HG02981 (cell line): ENCODE measurements at regions not wholly inside any gene's neighbourhood (a gene's known extent, or its start where the extent isn't known, plus 50 kb on each side); places are given as distances from the start of the nearest gene placed in this dataset.

Experiments used
- ATAC-seq: cut with Tn5 transposase; IDR thresholded peaks from one replicate; pipeline ENCODE4 v1.9.1; 2021; ENCODE audit warnings: mild to moderate bottlenecking, moderate library complexity; ENCODE audit not compliant: unreplicated experiment

DNA sequence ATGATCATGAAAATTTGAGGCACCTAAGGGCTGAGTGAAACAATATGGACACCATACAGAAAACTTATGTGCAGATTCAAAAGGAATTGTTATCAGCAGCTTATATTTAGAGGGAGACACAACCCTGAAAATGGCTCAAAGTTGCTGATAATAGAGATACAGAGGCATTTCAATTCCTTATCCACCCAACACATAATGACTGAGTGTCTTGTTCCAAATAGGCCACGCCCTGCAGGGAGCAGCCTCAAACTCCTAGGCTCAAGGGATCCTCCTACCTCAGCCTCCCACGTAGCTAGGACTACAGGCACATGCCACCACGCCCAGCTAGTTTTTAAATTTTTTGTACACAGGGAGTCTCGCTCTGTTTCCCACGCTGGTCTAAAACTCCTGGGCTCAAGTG, 79.0 kb downstream of the LBH start:
- no peak for ATAC-seq

GRCh38 chr2:30310955-30311354, 79.6 kb downstream of the LBH start:
- ATAC-seq, result no peak

GRCh38 chr2:30311711-30312110, 80.4 kb downstream of the LBH start:
- no peak for ATAC-seq

DNA sequence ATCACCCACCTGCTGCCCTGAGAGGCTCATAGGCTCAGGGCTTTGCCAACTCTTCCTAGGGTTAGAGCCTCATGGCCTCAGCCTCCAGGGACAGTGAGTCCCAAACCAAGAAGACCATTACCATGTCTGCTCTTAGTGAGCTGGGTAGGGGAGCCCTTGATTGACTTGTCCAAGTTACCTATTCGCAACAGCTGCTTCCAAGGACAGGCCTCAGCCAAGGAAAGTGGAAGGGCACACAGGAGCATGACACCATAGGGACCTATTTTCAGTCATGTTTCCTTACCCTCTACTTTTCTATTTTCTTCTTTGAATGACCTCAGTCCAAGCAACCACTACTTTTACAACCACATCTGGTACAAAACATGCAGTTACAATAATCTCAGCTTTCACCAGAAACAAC, 81.6 kb downstream of the LBH start:
- ATAC-seq, result no peak

DNA sequence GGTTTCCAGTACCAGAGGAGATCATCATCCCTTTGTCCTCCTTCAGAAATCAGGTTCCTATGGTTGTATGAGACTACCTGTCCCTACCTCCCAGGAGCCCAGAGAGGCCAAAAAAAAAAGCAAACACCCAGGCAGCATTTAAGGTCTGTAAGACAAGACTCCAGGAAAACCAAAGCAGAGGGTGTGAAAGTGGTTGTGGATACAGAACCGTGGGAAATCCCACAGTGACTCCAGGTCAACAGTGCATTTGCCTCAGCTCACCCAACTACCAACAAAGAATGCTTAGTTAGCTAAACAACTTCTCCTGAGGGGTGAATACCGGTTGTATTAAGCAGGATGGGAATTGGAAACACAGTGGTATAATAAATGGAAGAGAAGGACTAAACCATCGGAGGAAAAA, 83.6 kb downstream of the LBH start:
- no peak for ATAC-seq

DNA sequence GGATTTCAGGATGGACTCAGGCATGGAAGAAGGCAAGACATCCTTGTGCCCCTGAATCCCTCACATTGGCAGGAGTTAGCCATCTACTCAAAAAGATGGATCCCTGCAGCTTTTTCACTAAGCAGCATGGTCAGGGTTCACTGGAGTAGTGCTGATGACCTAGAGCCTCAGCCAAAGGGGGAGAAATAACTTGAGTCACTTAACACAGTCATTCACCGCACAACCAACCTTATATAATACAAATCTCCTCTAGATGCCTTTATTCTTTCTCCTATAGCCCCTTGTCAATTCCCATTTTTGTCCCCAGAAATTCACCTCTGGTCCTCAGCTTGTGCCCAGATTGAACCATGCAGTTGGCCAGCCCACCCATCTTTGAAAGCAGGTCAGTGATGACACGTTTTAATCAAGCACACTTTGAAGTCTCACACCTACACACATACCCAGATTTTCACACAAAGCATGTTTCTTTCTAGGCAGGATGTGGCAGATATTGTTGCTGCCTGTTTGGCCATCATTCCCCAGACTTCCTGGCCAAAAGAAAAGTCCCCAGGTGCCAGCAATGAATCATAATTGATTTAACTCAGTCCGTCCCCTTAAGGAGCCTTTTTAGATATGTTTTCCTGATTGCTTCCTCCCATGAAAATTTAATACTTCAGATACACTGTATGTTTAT, 84.2 kb downstream of the LBH start:
- no peak for ATAC-seq

- no peak for ATAC-seq
These were observed 85.1 kb downstream of the LBH start for GRCh38 chr2:30316408-30316807.

DNA sequence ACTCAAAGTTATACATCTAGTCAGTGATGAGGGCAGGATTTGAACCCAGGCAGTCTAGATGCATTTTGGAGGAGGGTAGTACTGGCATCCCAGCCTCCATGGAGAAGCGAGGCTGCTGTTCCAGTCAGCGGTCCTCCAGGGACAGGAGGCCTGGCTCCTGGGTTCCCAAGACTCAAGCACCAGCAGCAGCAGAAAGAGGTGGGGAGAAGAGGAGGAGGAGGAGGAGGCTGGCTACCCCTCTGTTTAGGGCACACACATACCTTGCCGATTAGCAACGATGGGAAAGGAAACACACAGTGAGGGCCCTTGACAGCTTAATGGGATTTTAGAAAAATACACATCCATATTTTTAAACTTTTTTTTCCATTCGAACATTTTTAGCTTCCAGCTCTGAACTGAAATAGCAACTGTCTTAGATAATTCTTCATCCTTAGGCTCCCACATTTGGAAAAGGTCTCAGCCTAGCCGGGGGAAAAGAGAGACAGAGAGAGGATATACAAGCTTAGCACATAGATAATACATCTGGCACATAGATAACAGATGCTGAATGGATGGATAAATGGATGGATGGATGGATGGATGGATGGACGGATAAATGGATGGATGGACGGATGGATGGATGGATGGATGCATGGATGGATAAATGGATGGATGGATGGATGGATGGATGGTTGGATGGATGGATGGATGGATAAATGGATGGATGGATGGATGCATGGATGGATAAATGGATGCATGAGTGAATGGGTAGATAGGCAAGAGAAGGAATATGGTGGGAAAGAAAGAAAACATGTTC, 87.9 kb downstream of the LBH start:
- ATAC-seq, result no peak

GRCh38 chr2:30321466-30321865, 90.1 kb downstream of the LBH start:
- ATAC-seq, result no peak

GRCh38 chr2:30323499-30323898, 92.2 kb downstream of the LBH start:
- no peak for ATAC-seq

DNA sequence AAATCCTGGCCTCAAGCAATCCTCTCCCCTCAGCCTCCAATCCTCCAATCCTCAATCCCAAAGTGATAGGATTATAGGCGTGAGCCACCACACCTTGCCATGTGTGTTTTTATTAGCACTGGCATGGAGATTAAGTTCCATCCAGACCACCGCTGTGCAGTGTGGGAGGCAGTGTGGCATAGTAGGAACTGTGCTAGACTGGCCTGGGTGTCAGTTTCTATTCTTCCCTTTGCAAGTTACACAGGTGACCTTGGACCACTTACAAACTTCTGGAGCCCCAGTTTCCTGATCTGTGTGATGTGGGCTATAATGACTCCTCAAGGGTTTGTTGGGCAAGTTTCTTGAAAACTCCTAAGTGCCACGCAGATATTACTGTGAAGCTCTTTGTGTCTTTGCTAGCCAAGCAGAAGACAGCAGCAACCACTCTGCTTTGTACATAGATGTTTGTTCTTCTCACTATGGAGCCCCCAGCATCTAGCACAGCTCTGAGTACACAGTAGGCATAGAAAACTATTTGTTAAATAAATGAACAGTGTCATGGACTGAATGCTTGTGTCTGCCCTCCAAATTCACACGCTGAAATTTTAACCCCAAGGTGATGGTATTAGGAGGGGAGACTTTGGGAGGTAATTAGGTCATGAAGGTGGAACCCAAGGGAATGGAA, 93.0 kb downstream of the LBH start:
- no peak for ATAC-seq

GRCh38 chr2:30325600-30326328, 94.4 kb downstream of the LBH start:
- ATAC-seq, result no peak

DNA sequence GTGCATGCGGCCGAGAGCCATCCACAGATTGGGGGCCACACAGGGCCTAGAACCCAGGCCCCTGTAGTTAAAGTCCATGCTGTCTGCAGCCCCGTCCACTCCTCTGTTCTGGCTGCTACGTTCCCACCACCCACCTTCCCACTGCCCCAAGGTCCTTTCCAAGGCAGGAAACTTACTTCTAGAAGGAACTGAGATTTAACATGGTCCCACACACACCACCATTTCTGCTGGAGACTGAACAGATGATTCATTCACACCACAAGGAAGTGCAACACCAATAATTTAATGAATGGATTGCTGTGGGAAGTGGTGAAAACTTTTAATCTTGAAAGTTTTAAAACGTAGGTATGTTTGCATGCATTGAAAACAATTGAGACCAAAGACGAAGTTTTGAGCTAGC, 95.2 kb downstream of the LBH start:
- no peak for ATAC-seq

- ATAC-seq, result no peak
These were observed 99.7 kb downstream of the LBH start for GRCh38 chr2:30331038-30331437.

DNA sequence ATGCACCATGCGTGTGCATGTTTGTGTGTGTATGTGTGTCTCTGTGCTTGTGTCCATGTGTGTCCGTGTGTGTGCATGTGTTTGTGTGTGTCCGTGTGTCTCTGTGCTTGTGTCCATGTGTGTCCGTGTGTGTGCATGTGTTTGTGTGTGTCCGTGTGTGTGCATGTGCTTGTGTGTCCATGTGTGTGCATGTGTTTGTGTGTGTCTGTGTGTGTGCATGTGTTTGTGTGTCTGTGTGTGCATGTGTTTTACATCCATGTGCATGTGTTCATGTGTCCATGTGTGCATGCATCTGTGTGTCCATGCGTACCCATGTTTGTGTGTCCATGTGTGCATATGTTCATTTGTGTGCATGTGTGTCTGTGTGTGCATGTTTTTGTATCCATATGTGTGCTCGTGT, 100.5 kb downstream of the LBH start:
- ATAC-seq, result no peak

DNA sequence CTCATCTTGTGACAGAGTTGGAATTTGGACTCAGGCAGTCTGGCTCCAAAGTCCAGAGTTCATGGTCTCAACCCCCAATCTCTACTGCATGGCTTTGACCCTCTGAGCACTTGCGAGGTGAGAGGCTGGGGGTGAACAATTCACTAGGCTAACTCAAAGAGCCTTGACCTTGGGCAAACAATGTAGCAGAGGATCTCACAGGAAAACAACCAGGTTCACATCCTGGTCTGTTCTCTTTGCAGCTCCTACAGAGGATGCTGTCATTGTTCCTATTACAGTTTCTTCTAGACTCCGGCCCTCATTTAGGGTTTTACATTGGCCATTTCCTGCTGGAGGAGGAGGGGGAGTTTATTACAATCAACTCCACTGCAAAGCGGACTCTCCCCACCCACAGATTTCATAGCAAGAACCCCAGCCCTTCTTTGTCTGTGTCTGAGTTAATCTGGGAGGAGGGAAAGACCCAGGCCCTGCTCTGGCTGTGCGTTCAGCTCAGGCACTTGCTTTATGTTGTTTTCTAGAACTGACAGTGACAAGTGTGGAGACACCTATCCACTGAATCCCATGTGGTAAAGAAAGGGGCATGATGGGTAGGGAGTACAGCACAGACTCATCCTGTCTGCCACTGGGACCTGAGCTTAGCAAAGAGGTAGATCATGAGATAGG, 101.6 kb downstream of the LBH start:
- ATAC-seq, result no peak

- no peak for ATAC-seq
These were observed 103.5 kb downstream of the LBH start for GRCh38 chr2:30334762-30335363.

GRCh38 chr2:30336084-30336483, 104.8 kb downstream of the LBH start:
- ATAC-seq, result no peak

DNA sequence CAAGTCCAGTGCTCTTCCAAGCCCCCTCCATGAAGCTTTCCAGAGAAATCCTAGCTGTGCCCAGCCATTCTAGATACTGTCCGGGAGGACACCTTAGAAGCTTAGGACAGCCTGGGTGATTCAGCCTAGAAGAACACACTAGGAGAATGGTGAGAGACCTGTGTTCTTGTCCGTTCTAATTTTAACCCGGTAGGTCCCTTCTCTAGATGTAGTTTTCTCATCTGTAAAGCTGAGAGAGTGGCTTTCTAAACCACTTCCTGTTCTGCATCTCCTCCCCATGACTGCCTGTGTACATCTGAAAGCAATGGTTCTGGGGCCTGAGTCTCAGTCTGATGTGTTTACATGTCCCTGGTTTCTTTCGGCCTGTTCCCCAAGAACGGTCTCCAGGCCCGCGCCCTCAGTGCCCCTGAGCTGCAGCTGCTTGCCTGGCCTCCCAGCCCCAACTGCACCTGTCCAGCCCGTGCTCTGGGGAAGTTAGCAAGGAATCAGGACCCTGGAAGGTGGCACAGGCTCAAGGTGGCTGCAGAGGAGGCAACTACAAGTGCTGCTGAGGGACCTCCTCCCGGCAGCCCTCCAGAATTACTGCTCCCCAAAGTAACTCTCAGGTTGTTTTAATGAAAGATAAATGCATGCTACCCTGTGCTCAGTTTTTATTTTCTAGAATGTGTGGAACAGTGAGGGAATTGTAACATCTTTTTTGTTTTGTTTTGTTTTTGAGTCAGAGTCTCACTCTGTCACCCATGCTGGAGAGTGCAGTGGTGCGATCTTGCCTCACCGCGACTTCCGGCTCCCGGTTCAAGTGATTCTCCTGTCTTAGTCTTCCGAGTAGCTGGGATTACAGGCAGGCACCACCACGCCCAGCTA, 105.9 kb downstream of the LBH start:
- ATAC-seq, result peak; percentile 88

GRCh38 chr2:30338475-30338874, 107.1 kb downstream of the LBH start:
- no peak for ATAC-seq
